K562 (cell line): ENCODE measurements at regions not wholly inside any gene's neighbourhood (a gene's known extent, or its start where the extent isn't known, plus 50 kb on each side); places are given as distances from the start of the nearest gene placed in this dataset.

Experiments
- ATAC-seq: fragments of 200-7000 bp; cut with Tn5 transposase; 3 replicates; pipeline ENCODE4 v1.9.1; 2020; ENCODE audit warnings: moderate library complexity
- BruUV-seq: library from RNA; stranded (reverse); fragments of 400-500 nt; replicated peaks from 2 replicates; lab custom pipeline; 2021; lab: Mats Ljungman, UMichigan
- CTCF ChIA-PET: fragments of 300-600 bp; formaldehyde crosslinking; extraction: SDS; loops from one replicate; lab custom pipeline; 2021; ENCODE audit warnings: low intra/inter-chr PET ratio; lab: Yijun Ruan, JAX
- POLR2A ChIA-PET: fragments of 300-600, 350-650 bp; sonication (Branson Sonifier 250); formaldehyde crosslinking; extraction: SDS; loops from one replicate; lab custom pipeline; 2021; ENCODE audit warnings: antibody characterized with exemption, inconsistent platforms; lab: Yijun Ruan, JAX
- DNase-seq, 4 experiments: peaks; one replicate each; pipeline versions ENCODE4 v3.0.0 to v3.0.0-alpha.2; 2011 to 2018; ENCODE audit warnings: low spot score in 3 of 4, mixed read lengths in 3 of 4; ENCODE audit errors: extremely low read depth in 1 of 4
- FAIRE-seq: peaks from 2 replicates; lab custom pipeline; 2011; peaks lifted over from hg19 to GRCh38; lab: Jason Lieb, UNC
- H2AFZ ChIP-seq: 2 replicates; pipeline ENCODE4 v1.6.0; 2011; ENCODE audit warnings: low read depth, low read length, control low read depth, inconsistent platforms
- H3K27ac ChIP-seq: fragments of 200-600 bp; 3 replicates; pipeline ENCODE4 v1.8.0; 2011; ENCODE audit warnings: low read depth, mild to moderate bottlenecking, control low read depth, inconsistent platforms, low read length, moderate library complexity, mixed read lengths; ENCODE audit errors: extremely low read depth
- H3K27me3 ChIP-seq, 2 experiments: fragments of 300-600 bp in 1 of 2; 2 replicates in 1 of 2; 3 replicates in 1 of 2; pipeline versions ENCODE4 v1.6.0 to v1.8.0; 2011; ENCODE audit warnings: inconsistent platforms in 2 of 2, low read length in 2 of 2, mild to moderate bottlenecking in 1 of 2, mixed read lengths in 1 of 2, moderate library complexity in 1 of 2; ENCODE audit not compliant: control insufficient read depth in 2 of 2, insufficient read depth in 2 of 2
- H3K36me3 ChIP-seq: fragments of 300-600 bp; 3 replicates; pipeline ENCODE4 v1.8.0; 2011; ENCODE audit warnings: mild to moderate bottlenecking, low read length, inconsistent platforms; ENCODE audit not compliant: control insufficient read depth, insufficient read depth
- H3K4me1 ChIP-seq, 2 experiments: fragments of 200-600 bp in 1 of 2; replicated peaks in 1 of 2; 2 replicates in 1 of 2; 3 replicates in 1 of 2; pipeline versions ENCODE4 v1.5.1 to v1.8.0; 2011; ENCODE audit warnings: inconsistent platforms in 2 of 2, low read length in 2 of 2, mild to moderate bottlenecking in 1 of 2, mixed read lengths in 1 of 2, moderate library complexity in 1 of 2; ENCODE audit not compliant: control insufficient read depth in 2 of 2, insufficient read depth in 2 of 2
- H3K4me2 ChIP-seq: 2 replicates; pipeline ENCODE4 v1.6.1; 2011; ENCODE audit warnings: low read length, control low read depth, inconsistent platforms, mixed read lengths; ENCODE audit not compliant: insufficient read depth
- H3K4me3 ChIP-seq: fragments of 200-600 bp; sonication (generic), shearing (Covaris generic); 2 replicates; pipeline ENCODE4 v1.5.1; 2016; ENCODE audit warnings: control low read depth, inconsistent platforms
- H3K79me2 ChIP-seq: fragments of 200-600 bp; 3 replicates; pipeline ENCODE4 v1.8.0; 2011; ENCODE audit warnings: low read length, inconsistent platforms; ENCODE audit not compliant: control insufficient read depth, insufficient read depth
- H3K9ac ChIP-seq, 2 experiments: 2 replicates each; pipeline versions ENCODE4 v1.6.0 to v1.6.1; 2011; ENCODE audit warnings: low read depth in 2 of 2, low read length in 2 of 2, control low read depth in 1 of 2, inconsistent platforms in 1 of 2, mild to moderate bottlenecking in 1 of 2, mixed read lengths in 1 of 2; ENCODE audit not compliant: insufficient read depth in 1 of 2
- H3K9me1 ChIP-seq: one replicate; pipeline ENCODE4 v1.6.0; 2011; ENCODE audit warnings: inconsistent platforms, mild to moderate bottlenecking, low read length, moderate library complexity; ENCODE audit not compliant: control insufficient read depth, insufficient read depth
- H3K9me3 ChIP-seq: replicated peaks from 2 replicates; pipeline ENCODE4 v1.5.1; 2011; ENCODE audit warnings: low read depth, low read length, inconsistent platforms; ENCODE audit not compliant: control insufficient read depth, insufficient read depth
- H4K20me1 ChIP-seq: replicated peaks from 2 replicates; pipeline ENCODE4 v1.6.1; 2011; ENCODE audit warnings: low read length, inconsistent platforms, mixed read lengths; ENCODE audit not compliant: control insufficient read depth, insufficient read depth
- BHLHE40 ChIP-seq: IDR thresholded peaks from 2 replicates; pipeline ENCODE4 v1.6.1; 2011; ENCODE audit warnings: low read length, improper control_type of control experiment
- COPS2 ChIP-seq: fragments of 450-650 bp; conservative IDR thresholded peaks from 2 replicates; pipeline ENCODE4 v1.6.1; 2016; ENCODE audit warnings: mild to moderate bottlenecking, moderate library complexity
- CREBBP ChIP-seq: IDR thresholded peaks from one replicate; pipeline ENCODE4 v1.6.1; 2012; ENCODE audit warnings: low read depth, mild to moderate bottlenecking, control low read depth, inconsistent platforms, low read length
- FIP1L1 ChIP-seq: fragments of 200-400 bp; formaldehyde crosslinking; IDR thresholded peaks from 2 replicates; pipeline ENCODE4 v1.6.1; 2018; ENCODE audit warnings: mild to moderate bottlenecking, low read depth, low read length; ENCODE audit not compliant: poor library complexity, severe bottlenecking
- NCOA2 ChIP-seq, 2 experiments: fragments of 450-650 bp; IDR thresholded peaks; 2 replicates each; pipeline ENCODE4 v1.6.1; 2018; ENCODE audit warnings: mild to moderate bottlenecking in 2 of 2, moderate library complexity in 1 of 2; ENCODE audit not compliant: partially characterized antibody in 2 of 2
- NCOA4 ChIP-seq: fragments of 450-650 bp; IDR thresholded peaks from 2 replicates; pipeline ENCODE4 v1.6.1; 2018; ENCODE audit warnings: mild to moderate bottlenecking; ENCODE audit not compliant: partially characterized antibody
- PHF20 ChIP-seq: fragments of 450-650 bp; IDR thresholded peaks from 2 replicates; pipeline ENCODE4 v1.6.1; 2018; ENCODE audit not compliant: partially characterized antibody
- SAFB2 ChIP-seq: fragments of 200-400 bp; formaldehyde crosslinking; IDR thresholded peaks from 2 replicates; pipeline ENCODE4 v1.6.1; 2018; ENCODE audit warnings: borderline replicate concordance, low read length, low read depth, moderate library complexity; ENCODE audit not compliant: severe bottlenecking
- ZNF3 ChIP-seq: fragments of 250-450 bp; sonication (Bioruptor Pico); IDR thresholded peaks from 2 replicates; pipeline ENCODE4 v1.5.0; 2021; ENCODE audit warnings: mild to moderate bottlenecking, moderate library complexity
- WGBS: fragments of 100-300 bp; shearing (Covaris generic); methylation state at CpG from one replicate; pipeline ENCODE4 v1.1.6; 2016; ENCODE audit warnings: low coverage, mixed read lengths; ENCODE audit not compliant: insufficient coverage; ENCODE audit errors: missing lambda C conversion rate; 5-methylcytosine and 5-hydroxymethylcytosine counted together
- in situ Hi-C: fragments of 300-500 bp; cut with MboI; formaldehyde crosslinking; loops from 4 replicates; pipeline ENCODE4 v1.15.0; 2018; ENCODE audit warnings: inconsistent platforms, mixed read lengths
- intact Hi-C: fragments of 100-400 bp; cut with micrococcal nuclease; formaldehyde crosslinking; loops from 2 replicates; pipeline ENCODE4 v1.14.2; 2022
- TF ChIP-seq, protein P1 (sequence below): fragments of 250-450 bp; sonication (Bioruptor Pico); IDR thresholded peaks from 2 replicates; pipeline ENCODE4 v1.4.0; 2020; ENCODE audit warnings: mild to moderate bottlenecking
- TF ChIP-seq, protein P2 (sequence below): sonication (generic); formaldehyde crosslinking; IDR thresholded peaks from 2 replicates; pipeline ENCODE4 v1.8.1; 2023; ENCODE audit warnings: mild to moderate bottlenecking, missing genetic modification reagents, moderate library complexity
- TF ChIP-seq, protein P3 (sequence below): IDR thresholded peaks from 3 replicates; pipeline ENCODE4 v1.6.1; 2011; ENCODE audit warnings: borderline replicate concordance, mild to moderate bottlenecking, moderate library complexity; ENCODE audit not compliant: insufficient read length; ENCODE audit errors: extremely low read depth

DNA sequence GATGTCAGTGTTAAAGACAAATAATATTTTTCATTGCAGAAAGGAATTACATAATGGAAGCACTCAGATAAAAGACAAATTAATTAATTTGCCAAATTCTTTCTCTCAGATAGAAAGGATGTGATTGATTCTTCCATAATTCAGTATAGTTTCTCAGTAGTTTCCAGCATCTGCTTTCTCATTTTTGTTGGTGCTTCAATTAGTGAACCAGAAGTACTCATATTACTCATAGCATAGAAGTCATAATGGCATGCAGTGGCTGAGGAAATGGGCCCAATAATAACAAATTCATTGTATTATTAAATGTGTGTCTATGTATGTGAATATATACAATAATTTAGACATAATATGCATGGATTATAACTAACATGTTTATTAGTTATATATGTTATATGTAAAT, 393.3 kb upstream of the TRAM1L1 start (continued):
- no peak for TF ChIP-seq FIP1L1
- TF ChIP-seq PHF20, result no peak
- TF ChIP-seq, protein P1, sequence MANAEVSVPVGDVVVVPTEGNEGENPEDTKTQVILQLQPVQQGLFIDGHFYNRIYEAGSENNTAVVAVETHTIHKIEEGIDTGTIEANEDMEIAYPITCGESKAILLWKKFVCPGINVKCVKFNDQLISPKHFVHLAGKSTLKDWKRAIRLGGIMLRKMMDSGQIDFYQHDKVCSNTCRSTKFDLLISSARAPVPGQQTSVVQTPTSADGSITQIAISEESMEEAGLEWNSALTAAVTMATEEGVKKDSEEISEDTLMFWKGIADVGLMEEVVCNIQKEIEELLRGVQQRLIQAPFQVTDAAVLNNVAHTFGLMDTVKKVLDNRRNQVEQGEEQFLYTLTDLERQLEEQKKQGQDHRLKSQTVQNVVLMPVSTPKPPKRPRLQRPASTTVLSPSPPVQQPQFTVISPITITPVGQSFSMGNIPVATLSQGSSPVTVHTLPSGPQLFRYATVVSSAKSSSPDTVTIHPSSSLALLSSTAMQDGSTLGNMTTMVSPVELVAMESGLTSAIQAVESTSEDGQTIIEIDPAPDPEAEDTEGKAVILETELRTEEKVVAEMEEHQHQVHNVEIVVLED (CRISPR knock-in tag), result no peak
- TF ChIP-seq COPS2, result no peak
- TF ChIP-seq, protein P2, sequence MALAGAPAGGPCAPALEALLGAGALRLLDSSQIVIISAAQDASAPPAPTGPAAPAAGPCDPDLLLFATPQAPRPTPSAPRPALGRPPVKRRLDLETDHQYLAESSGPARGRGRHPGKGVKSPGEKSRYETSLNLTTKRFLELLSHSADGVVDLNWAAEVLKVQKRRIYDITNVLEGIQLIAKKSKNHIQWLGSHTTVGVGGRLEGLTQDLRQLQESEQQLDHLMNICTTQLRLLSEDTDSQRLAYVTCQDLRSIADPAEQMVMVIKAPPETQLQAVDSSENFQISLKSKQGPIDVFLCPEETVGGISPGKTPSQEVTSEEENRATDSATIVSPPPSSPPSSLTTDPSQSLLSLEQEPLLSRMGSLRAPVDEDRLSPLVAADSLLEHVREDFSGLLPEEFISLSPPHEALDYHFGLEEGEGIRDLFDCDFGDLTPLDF (CRISPR knock-in tag), result no peak

DNA sequence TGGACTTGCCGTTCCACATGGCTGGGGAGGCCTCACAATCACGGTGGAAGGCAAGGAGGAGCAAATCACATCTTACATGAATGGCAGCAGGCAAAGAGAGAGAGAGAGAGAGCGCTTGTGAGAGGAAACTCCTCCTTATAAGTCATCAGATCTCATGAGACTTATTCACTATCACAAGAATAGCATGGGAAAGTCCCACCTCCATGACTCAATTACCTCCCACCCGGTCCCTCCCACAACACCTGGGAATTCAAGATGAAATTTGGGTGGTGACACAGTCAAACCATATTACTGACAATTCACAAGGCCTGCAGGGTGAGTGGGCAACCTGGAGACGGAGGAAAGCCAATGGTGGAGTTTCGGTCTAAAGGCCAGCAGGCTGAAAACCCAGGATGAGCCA, 394.3 kb upstream of the TRAM1L1 start:
- DNase-seq, result no peak
- no peaks in the 10 kb centered on the region for H3K79me2 ChIP-seq
- H3K36me3 ChIP-seq, result no peaks in the 10 kb centered on the region
- H4K20me1 ChIP-seq, result no peaks in the 10 kb centered on the region
- H3K9ac ChIP-seq, result no peak overlapping the region
- H3K9me3 ChIP-seq, result no peaks in the 10 kb centered on the region
- no peaks in the 10 kb centered on the region for H3K4me1 ChIP-seq
- 3% methylated on average over 6 of the region's 6 CpGs for WGBS
- in situ Hi-C loops, result no loop called here
- H3K4me3 ChIP-seq, result no peak overlapping the region
- no peaks in the 10 kb centered on the region for H3K27me3 ChIP-seq
- no peak overlapping the region for H3K27ac ChIP-seq
- no peak for ATAC-seq
- FAIRE-seq, result no peak
- H2AFZ ChIP-seq, result no peak overlapping the region
- CTCF ChIA-PET, result no interaction called here
- H3K4me2 ChIP-seq, result no peak overlapping the region
- intact Hi-C loops, result no loop called here
- POLR2A ChIA-PET, result no interaction called here
- no TSS peak for BruUV-seq
- no peaks in the 10 kb centered on the region for H3K9me1 ChIP-seq
- TF ChIP-seq SAFB2 (no peak), CREBBP (no peak), BHLHE40 (no peak), NCOA4 (no peak), NCOA2 (IDR thresholded peaks at IDR 0.05; ENCODE audit: partially characterized antibody in 2 of 2) (no peak), ZNF3 (CRISPR knock-in tag) (no peak)
- TF ChIP-seq, protein P3, sequence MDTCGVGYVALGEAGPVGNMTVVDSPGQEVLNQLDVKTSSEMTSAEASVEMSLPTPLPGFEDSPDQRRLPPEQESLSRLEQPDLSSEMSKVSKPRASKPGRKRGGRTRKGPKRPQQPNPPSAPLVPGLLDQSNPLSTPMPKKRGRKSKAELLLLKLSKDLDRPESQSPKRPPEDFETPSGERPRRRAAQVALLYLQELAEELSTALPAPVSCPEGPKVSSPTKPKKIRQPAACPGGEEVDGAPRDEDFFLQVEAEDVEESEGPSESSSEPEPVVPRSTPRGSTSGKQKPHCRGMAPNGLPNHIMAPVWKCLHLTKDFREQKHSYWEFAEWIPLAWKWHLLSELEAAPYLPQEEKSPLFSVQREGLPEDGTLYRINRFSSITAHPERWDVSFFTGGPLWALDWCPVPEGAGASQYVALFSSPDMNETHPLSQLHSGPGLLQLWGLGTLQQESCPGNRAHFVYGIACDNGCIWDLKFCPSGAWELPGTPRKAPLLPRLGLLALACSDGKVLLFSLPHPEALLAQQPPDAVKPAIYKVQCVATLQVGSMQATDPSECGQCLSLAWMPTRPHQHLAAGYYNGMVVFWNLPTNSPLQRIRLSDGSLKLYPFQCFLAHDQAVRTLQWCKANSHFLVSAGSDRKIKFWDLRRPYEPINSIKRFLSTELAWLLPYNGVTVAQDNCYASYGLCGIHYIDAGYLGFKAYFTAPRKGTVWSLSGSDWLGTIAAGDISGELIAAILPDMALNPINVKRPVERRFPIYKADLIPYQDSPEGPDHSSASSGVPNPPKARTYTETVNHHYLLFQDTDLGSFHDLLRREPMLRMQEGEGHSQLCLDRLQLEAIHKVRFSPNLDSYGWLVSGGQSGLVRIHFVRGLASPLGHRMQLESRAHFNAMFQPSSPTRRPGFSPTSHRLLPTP, result no peak
